H9 (cell line): ENCODE measurements at regions not wholly inside any gene's neighbourhood (a gene's known extent, or its start where the extent isn't known, plus 50 kb on each side); places are given as distances from the start of the nearest gene placed in this dataset.

Experiments used
- DNase-seq: peaks from one replicate; pipeline ENCODE4 v3.0.0-alpha.2; 2017
- H2AFZ ChIP-seq: one replicate; pipeline ENCODE4 v1.6.1; 2013; ENCODE audit warnings: mild to moderate bottlenecking, low read length, control low read depth, moderate library complexity
- H2AK5ac ChIP-seq: 2 replicates; pipeline ENCODE4 v1.6.1; 2013; ENCODE audit warnings: low read length, control low read depth, mixed read lengths; ENCODE audit not compliant: insufficient read length
- H2BK120ac ChIP-seq: one replicate; pipeline ENCODE4 v1.6.1; 2013; ENCODE audit warnings: low read depth, mild to moderate bottlenecking, low read length, control low read depth, inconsistent platforms; ENCODE audit not compliant: poor library complexity, severe bottlenecking
- H2BK12ac ChIP-seq: 2 replicates; pipeline ENCODE4 v1.6.1; 2013; ENCODE audit warnings: low read length, control low read depth, mixed read lengths, low read depth; ENCODE audit not compliant: insufficient read length
- H2BK15ac ChIP-seq: 2 replicates; pipeline ENCODE4 v1.6.1; 2013; ENCODE audit warnings: low read depth, low read length, control low read depth
- H2BK20ac ChIP-seq: one replicate; pipeline ENCODE4 v1.6.1; 2013; ENCODE audit warnings: low read depth, mild to moderate bottlenecking, low read length, control low read depth, inconsistent platforms; ENCODE audit not compliant: poor library complexity, severe bottlenecking
- H2BK5ac ChIP-seq: 2 replicates; pipeline ENCODE4 v1.6.1; 2013; ENCODE audit warnings: low read length, control low read depth, mixed read lengths; ENCODE audit not compliant: insufficient read length
- H3K14ac ChIP-seq: 2 replicates; pipeline ENCODE4 v1.6.1; 2013; ENCODE audit warnings: low read length, control low read depth; ENCODE audit not compliant: insufficient read depth
- H3K18ac ChIP-seq: 2 replicates; pipeline ENCODE4 v1.6.1; 2013; ENCODE audit warnings: low read depth, mild to moderate bottlenecking, mixed read lengths, low read length, control low read depth; ENCODE audit not compliant: insufficient read length
- H3K23ac ChIP-seq: 2 replicates; pipeline ENCODE4 v1.6.1; 2013; ENCODE audit warnings: low read length, control low read depth, mixed read lengths, low read depth; ENCODE audit not compliant: insufficient read length
- H3K23me2 ChIP-seq: 2 replicates; pipeline ENCODE4 v1.6.1; 2013; ENCODE audit warnings: low read depth, mild to moderate bottlenecking, mixed read lengths, low read length, control low read depth; ENCODE audit not compliant: insufficient read length, poor library complexity, severe bottlenecking
- H3K27ac ChIP-seq: 2 replicates; pipeline ENCODE4 v1.5.1; 2013; ENCODE audit warnings: low read length, control low read depth, mixed read lengths, low read depth; ENCODE audit not compliant: insufficient read length
- H3K27me3 ChIP-seq: 2 replicates; pipeline ENCODE4 v1.6.1; 2013; ENCODE audit warnings: low read length, control low read depth, inconsistent platforms; ENCODE audit not compliant: insufficient read depth
- H3K4ac ChIP-seq: 2 replicates; pipeline ENCODE4 v1.6.1; 2013; ENCODE audit warnings: low read depth, mild to moderate bottlenecking, control low read depth, inconsistent platforms, low read length, moderate library complexity
- H3K4me1 ChIP-seq: 2 replicates; pipeline ENCODE4 v1.6.1; 2013; ENCODE audit warnings: low read length, control low read depth, inconsistent platforms; ENCODE audit not compliant: insufficient read depth
- H3K4me2 ChIP-seq: 2 replicates; pipeline ENCODE4 v1.6.1; 2013; ENCODE audit warnings: low read length, control low read depth, mixed read lengths; ENCODE audit not compliant: insufficient read length, insufficient read depth
- H3K56ac ChIP-seq: 2 replicates; pipeline ENCODE4 v1.6.1; 2013; ENCODE audit warnings: low read depth, mild to moderate bottlenecking, mixed read lengths, low read length, control low read depth; ENCODE audit not compliant: insufficient read length
- H3K79me1 ChIP-seq: 2 replicates; pipeline ENCODE4 v1.6.1; 2013; ENCODE audit warnings: low read depth, mild to moderate bottlenecking, moderate library complexity, low read length, control low read depth, inconsistent platforms; ENCODE audit not compliant: insufficient read depth, poor library complexity, severe bottlenecking
- H3K79me2 ChIP-seq: 2 replicates; pipeline ENCODE4 v1.6.1; 2013; ENCODE audit warnings: low read length, control low read depth, inconsistent platforms; ENCODE audit not compliant: insufficient read depth
- H3K9ac ChIP-seq: 2 replicates; pipeline ENCODE4 v1.6.1; 2013; ENCODE audit warnings: low read length, control low read depth, mixed read lengths; ENCODE audit not compliant: insufficient read length; ENCODE audit errors: extremely low read depth
- H3K9me3 ChIP-seq: one replicate; pipeline ENCODE4 v1.6.1; 2013; ENCODE audit warnings: low read depth, low read length, inconsistent platforms; ENCODE audit not compliant: control insufficient read depth
- H3T11ph ChIP-seq: one replicate; pipeline ENCODE4 v1.6.1; 2013; ENCODE audit warnings: mild to moderate bottlenecking, low read length, control low read depth, inconsistent platforms
- H4K20me1 ChIP-seq: one replicate; pipeline ENCODE4 v1.6.1; 2013; ENCODE audit not compliant: control insufficient read depth, insufficient read length, insufficient read depth
- H4K5ac ChIP-seq: 2 replicates; pipeline ENCODE4 v1.6.1; 2013; ENCODE audit warnings: low read depth, mild to moderate bottlenecking, mixed read lengths, low read length, control low read depth; ENCODE audit not compliant: insufficient read length
- H4K8ac ChIP-seq: replicated peaks from 2 replicates; pipeline ENCODE4 v1.6.1; 2013; ENCODE audit warnings: low read length, control low read depth, mixed read lengths, low read depth; ENCODE audit not compliant: insufficient read length
- H4K91ac ChIP-seq: 2 replicates; pipeline ENCODE4 v1.6.1; 2013; ENCODE audit warnings: low read depth, mild to moderate bottlenecking, moderate library complexity, mixed read lengths, low read length, control low read depth; ENCODE audit not compliant: insufficient read length
- H3K27ac Mint-ChIP-seq, 3 experiments: 2 replicates in 2 of 3; 3 replicates in 1 of 3; pipeline ENCODE4 v1.8.0; 2020 to 2021; ENCODE audit warnings: mixed read lengths in 3 of 3, mild to moderate bottlenecking in 1 of 3, moderate library complexity in 1 of 3
- H3K27me3 Mint-ChIP-seq: 2 replicates; pipeline ENCODE4 v1.8.0; 2021; ENCODE audit warnings: low read depth, mild to moderate bottlenecking, moderate library complexity, mixed read lengths
- H3K36me3 Mint-ChIP-seq, 3 experiments: 2 replicates in 2 of 3; 3 replicates in 1 of 3; pipeline ENCODE4 v1.8.0; 2020 to 2021; ENCODE audit warnings: low read depth in 3 of 3, mixed read lengths in 3 of 3; ENCODE audit not compliant: insufficient read depth in 1 of 3
- H3K4me1 Mint-ChIP-seq, 2 experiments: 2 replicates each; pipeline ENCODE4 v1.8.0; 2020; ENCODE audit warnings: mixed read lengths in 2 of 2
- H3K4me3 Mint-ChIP-seq, 2 experiments: 2 replicates in 1 of 2; 3 replicates in 1 of 2; pipeline ENCODE4 v1.8.0; 2020 to 2021; ENCODE audit warnings: mild to moderate bottlenecking in 2 of 2, mixed read lengths in 2 of 2, moderate library complexity in 1 of 2
- H3K9me3 Mint-ChIP-seq, 2 experiments: 2 replicates in 1 of 2; 3 replicates in 1 of 2; pipeline ENCODE4 v1.8.0; 2020; ENCODE audit warnings: mild to moderate bottlenecking in 2 of 2, mixed read lengths in 2 of 2, moderate library complexity in 1 of 2
- CTCF ChIP-seq: fragments of 200-600 bp; sonication (generic); conservative IDR thresholded peaks from 3 replicates; pipeline ENCODE4 v1.8.0; 2021; ENCODE audit warnings: antibody characterized with exemption, mild to moderate bottlenecking
- WGBS: extraction: QIAGEN DNeasy Blood & Tissue Kit; methylation state at CpG from one replicate; pipeline ENCODE4 v1.1.7; 2013; ENCODE audit warnings: missing lambda C conversion rate, low lambda C conversion rate, mixed read lengths; ENCODE audit not compliant: insufficient read length; ENCODE audit errors: extremely low coverage; 5-methylcytosine and 5-hydroxymethylcytosine counted together

GRCh38 chr4:41865306-41865980 lies 69.8 kb upstream of the TMEM33 start:
- Histone ChIP-seq H3K23me2 (no peaks in the 10 kb centered on the region), H4K8ac (no peak overlapping the region), H3K79me1 (no peaks in the 10 kb centered on the region), H2AK5ac (no peak overlapping the region), H4K91ac (no peak overlapping the region), H3K4me2 (peak overlapping the region; percentile 15), H3K9ac (no peak overlapping the region), H2BK15ac (no peak overlapping the region), H3K23ac (no peak overlapping the region), H4K20me1 (no peaks in the 10 kb centered on the region), H2BK120ac (no peak overlapping the region), H3K27ac (no peak overlapping the region), H2AFZ (no peak overlapping the region), H3K4me1 (no peaks in the 10 kb centered on the region; the same call in 1 of the 2 replicates), H4K5ac (no peak overlapping the region), H3K18ac (no peak overlapping the region), H3K14ac (no peak overlapping the region; the same call in 1 of the 2 replicates), H2BK5ac (no peak overlapping the region), H3K56ac (no peak overlapping the region), H3K79me2 (no peaks in the 10 kb centered on the region), H3K4ac (no peak overlapping the region), H2BK12ac (no peak overlapping the region), H3K27me3 (peaks cover 50% of the 10 kb centered on the region), H3K9me3 (no peaks in the 10 kb centered on the region), H3T11ph (no peak overlapping the region), H2BK20ac (no peak overlapping the region)
- peak overlapping the region; percentile 22 to 74 for H3K4me3 Mint-ChIP-seq
- no CpG with 5 or more reads among the region's 33 CpGs for WGBS
- H3K27ac Mint-ChIP-seq, result no peak overlapping the region
- DNase-seq, result peak; percentile 41
- H3K27me3 Mint-ChIP-seq, result peaks cover 92% of the 10 kb centered on the region
- H3K4me1 Mint-ChIP-seq, result peaks cover 27 to 36% of the 10 kb centered on the region in 2 experiments
- H3K36me3 Mint-ChIP-seq, result no peaks in the 10 kb centered on the region
- H3K9me3 Mint-ChIP-seq, result no peaks in the 10 kb centered on the region; a peak in 2 of 5 replicates
- TF ChIP-seq CTCF, result no peak
